Lower lobe of right lung (tissue), 2 donors: ENCODE measurements at regions not wholly inside any gene's neighbourhood (a gene's known extent, or its start where the extent isn't known, plus 50 kb on each side); places are given as distances from the start of the nearest gene placed in this dataset.
"Not testable (repeated sequence)": the region's sequence is repeated elsewhere in the genome, so short reads cannot be mapped to it uniquely, and the experiment has no call there.

Source experiments
- ATAC-seq, 2 donors: fragments of 200-7000 bp; cut with Tn5 transposase; one replicate each; pipeline ENCODE4 v1.9.1; 2020 to 2022; ENCODE audit warnings: mild to moderate bottlenecking in 2 of 2, moderate library complexity in 2 of 2
- DNase-seq: peaks from one replicate; pipeline ENCODE4 v3.0.0-alpha.2; 2020
- H3K27ac ChIP-seq: fragments of 200-600 bp; one replicate; pipeline ENCODE4 v1.8.0; 2022
- H3K27me3 ChIP-seq: fragments of 200-600 bp; one replicate; pipeline ENCODE4 v1.8.0; 2022; ENCODE audit warnings: low read depth
- H3K36me3 ChIP-seq: fragments of 200-600 bp; one replicate; pipeline ENCODE4 v1.8.0; 2022; ENCODE audit warnings: mild to moderate bottlenecking
- H3K4me1 ChIP-seq: fragments of 200-600 bp; one replicate; pipeline ENCODE4 v1.8.0; 2022
- H3K4me3 ChIP-seq: fragments of 200-600 bp; one replicate; pipeline ENCODE4 v1.8.0; 2022; ENCODE audit warnings: mild to moderate bottlenecking
- H3K9me3 ChIP-seq: fragments of 200-600 bp; one replicate; pipeline ENCODE4 v1.8.0; 2022
- CTCF ChIP-seq: fragments of 200-600 bp; IDR thresholded peaks from one replicate; pipeline ENCODE4 v1.8.0; 2022; ENCODE audit warnings: antibody characterized with exemption, mild to moderate bottlenecking
- intact Hi-C: fragments of 100-400 bp; cut with DNase I; formaldehyde crosslinking; loops from one replicate; pipeline ENCODE4 v1.11.0; 2022
- donor health status: DM: no; HTN: yes; CAD: no; lungs with severe emphysema.

DNA sequence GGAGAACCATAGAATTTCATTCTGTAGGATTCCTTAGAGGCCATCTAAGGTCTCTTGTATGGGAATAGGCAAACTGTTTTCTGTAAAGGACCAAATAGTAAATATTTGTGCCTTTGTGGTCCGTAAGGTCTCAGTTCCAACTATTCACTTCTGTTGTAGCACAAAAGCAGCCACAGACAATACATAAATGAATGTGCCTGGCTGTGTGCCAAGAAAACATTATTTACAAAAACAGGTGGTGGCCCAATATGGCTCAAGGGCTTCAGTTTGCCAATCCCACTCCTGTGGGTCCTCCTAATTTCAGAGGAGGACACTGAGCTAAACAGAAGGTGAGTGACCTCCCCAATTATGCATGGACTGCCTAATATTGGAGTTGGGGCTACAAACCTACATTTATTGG, 67.6 kb upstream of the EDEM3 start:
- Histone ChIP-seq H3K36me3 (peaks cover 40% of the 10 kb centered on the region), H3K9me3 (no peaks in the 10 kb centered on the region), H3K4me3 (no peak overlapping the region), H3K27ac (no peak overlapping the region), H3K27me3 (no peaks in the 10 kb centered on the region), H3K4me1 (peaks cover 19% of the 10 kb centered on the region)
- no peak for TF ChIP-seq CTCF
- DNase-seq (no peak), ATAC-seq (no peak)
- intact Hi-C loops = no loop called here

GRCh38 chr1:184821658-184822057, 67.0 kb upstream of the EDEM3 start:
- no peak for ATAC-seq
- H3K4me3 ChIP-seq = no peak overlapping the region
- no peak overlapping the region for H3K27ac ChIP-seq
- DNase-seq = no peak
- H3K4me1 ChIP-seq = peaks cover 19% of the 10 kb centered on the region
- H3K36me3 ChIP-seq = peaks cover 40% of the 10 kb centered on the region
- no peaks in the 10 kb centered on the region for H3K27me3 ChIP-seq
- TF ChIP-seq CTCF = no peak
- no peaks in the 10 kb centered on the region for H3K9me3 ChIP-seq
- intact Hi-C loops = no loop called here

DNA sequence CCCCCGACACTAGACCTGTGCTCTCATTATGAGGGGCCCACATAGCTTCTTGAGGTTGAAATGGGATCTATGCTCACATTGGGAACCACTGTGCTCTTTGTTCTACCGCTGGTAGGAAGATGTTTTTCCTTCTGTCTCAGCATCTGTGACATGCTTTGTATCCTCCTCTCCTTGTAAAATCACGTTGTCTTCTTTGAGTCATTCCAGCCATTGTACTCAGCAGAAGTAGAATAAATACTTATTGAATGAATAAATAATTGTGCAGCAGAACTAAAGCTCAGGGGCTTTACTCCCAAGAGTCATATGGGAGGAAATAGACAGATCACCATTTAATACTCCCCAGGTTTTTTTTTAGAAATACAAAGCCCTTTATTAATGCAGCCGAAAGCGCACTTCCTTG, 66.3 kb upstream of the EDEM3 start:
- Histone ChIP-seq H3K27me3 (no peaks in the 10 kb centered on the region), H3K9me3 (no peaks in the 10 kb centered on the region), H3K4me3 (no peak overlapping the region), H3K27ac (no peak overlapping the region), H3K4me1 (peaks cover 18% of the 10 kb centered on the region), H3K36me3 (peaks cover 40% of the 10 kb centered on the region)
- DNase-seq (no peak), ATAC-seq (no peak)
- intact Hi-C loops = no loop called here
- no peak for TF ChIP-seq CTCF

DNA sequence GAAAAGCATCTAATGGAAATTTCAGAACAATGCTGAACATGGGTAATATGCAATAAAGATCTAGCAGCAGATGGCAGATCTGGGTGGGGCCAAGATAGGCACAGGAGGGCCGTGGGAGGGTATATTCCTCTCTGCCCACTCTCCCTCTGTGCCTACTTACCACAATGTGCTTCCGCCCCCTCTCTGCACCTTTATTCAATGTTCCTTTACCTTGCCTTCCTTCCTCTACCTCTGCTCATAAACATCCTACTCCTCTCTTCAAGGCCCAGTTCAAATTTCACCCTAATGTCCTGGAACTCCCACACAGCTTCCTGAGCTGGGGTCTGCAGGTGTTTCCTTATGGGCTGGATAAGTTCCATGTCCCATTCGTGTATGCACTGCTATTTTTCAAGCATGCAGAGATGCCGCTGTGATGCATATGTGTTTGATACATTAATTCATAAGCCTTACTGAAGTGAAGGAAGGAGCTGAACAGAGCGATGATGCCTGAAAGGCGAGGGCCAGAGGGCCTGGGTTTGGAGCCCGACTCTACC, 65.6 kb upstream of the EDEM3 start:
- no peak for TF ChIP-seq CTCF
- no peak overlapping the region for H3K4me3 ChIP-seq
- ATAC-seq (no peak), DNase-seq (no peak)
- H3K36me3 ChIP-seq = peaks cover 40% of the 10 kb centered on the region
- H3K27ac ChIP-seq = no peak overlapping the region
- no peaks in the 10 kb centered on the region for H3K9me3 ChIP-seq
- intact Hi-C loops = no loop called here
- peaks cover 11% of the 10 kb centered on the region for H3K4me1 ChIP-seq
- no peaks in the 10 kb centered on the region for H3K27me3 ChIP-seq

- Histone ChIP-seq H3K4me1 (no peaks in the 10 kb centered on the region), H3K9me3 (no peaks in the 10 kb centered on the region), H3K27ac (no peak overlapping the region), H3K36me3 (peaks cover 40% of the 10 kb centered on the region), H3K27me3 (no peaks in the 10 kb centered on the region), H3K4me3 (no peak overlapping the region)
- TF ChIP-seq CTCF = no peak
- intact Hi-C loops = no loop called here
- no peak for DNase-seq
- no peak for ATAC-seq
These were observed 64.0 kb upstream of the EDEM3 start for GRCh38 chr1:184818646-184819045.

GRCh38 chr1:184817003-184817402, 62.3 kb upstream of the EDEM3 start:
- H3K27me3 ChIP-seq, H3K4me3 ChIP-seq, DNase-seq, H3K4me1 ChIP-seq, intact Hi-C loops, ATAC-seq, H3K9me3 ChIP-seq, H3K27ac ChIP-seq: not testable (repeated sequence)
- H3K36me3 ChIP-seq = peaks cover 29% of the 10 kb centered on the region
